ENCODE measurements at regions not wholly inside any gene's neighbourhood (a gene's known extent, or its start where the extent isn't known, plus 50 kb on each side); places are given as distances from the start of the nearest gene placed in this dataset.
A peak's percentile ranks its signal among the peaks of the same experiment; 100 is the strongest.

- ATAC-seq = no peak
Measured at GRCh38 chr6:22003287-22003686, 293.5 kb downstream of the PRL start.

- no peak for ATAC-seq
Measured at GRCh38 chr6:22006795-22007194, 290.0 kb downstream of the PRL start.

- ATAC-seq = no peak
Measured at GRCh38 chr6:22007469-22007868, 289.4 kb downstream of the PRL start.

GRCh38 chr6:22008248-22008836, 288.5 kb downstream of the PRL start:
- ATAC-seq = no peak

GRCh38 chr6:22010102-22010501, 286.7 kb downstream of the PRL start:
- ATAC-seq = no peak

- no peak for ATAC-seq
Measured at GRCh38 chr6:22015216-22015615, 281.6 kb downstream of the PRL start.

- no peak for ATAC-seq
Measured at GRCh38 chr6:22015944-22016343, 280.9 kb downstream of the PRL start.

GRCh38 chr6:22017272-22017671, 279.6 kb downstream of the PRL start:
- no peak for ATAC-seq

GRCh38 chr6:22017766-22018165, 279.1 kb downstream of the PRL start:
- ATAC-seq = no peak

GRCh38 chr6:22019857-22020256, 277.0 kb downstream of the PRL start:
- ATAC-seq = no peak

- ATAC-seq = no peak
Measured at GRCh38 chr6:22020299-22021003, 276.4 kb downstream of the PRL start.

GRCh38 chr6:22021966-22022365, 274.9 kb downstream of the PRL start:
- ATAC-seq = no peak

- no peak for ATAC-seq
Measured at GRCh38 chr6:22023937-22024336, 272.9 kb downstream of the PRL start.

GRCh38 chr6:22024973-22025467, 271.8 kb downstream of the PRL start:
- no peak for ATAC-seq

- peak; percentile 67 for ATAC-seq
Measured at GRCh38 chr6:22025468-22026163, 271.2 kb downstream of the PRL start.

GRCh38 chr6:22026164-22026678, 270.6 kb downstream of the PRL start:
- ATAC-seq = no peak

GRCh38 chr6:22027040-22027725, 269.7 kb downstream of the PRL start:
- ATAC-seq = no peak

- ATAC-seq = no peak
Measured at GRCh38 chr6:22028403-22029090, 268.3 kb downstream of the PRL start.

- no peak for ATAC-seq
Measured at GRCh38 chr6:22029171-22029570, 267.7 kb downstream of the PRL start.

- ATAC-seq = no peak
Measured at GRCh38 chr6:22030730-22031619, 265.9 kb downstream of the PRL start.

- ATAC-seq = no peak
Measured at GRCh38 chr6:22035690-22036089, 261.1 kb downstream of the PRL start.

Measured in esophagus mucosa (tissue), 1 donor.